BJ (cell line): ENCODE measurements at regions not wholly inside any gene's neighbourhood (a gene's known extent, or its start where the extent isn't known, plus 50 kb on each side); places are given as distances from the start of the nearest gene placed in this dataset.

Experiments
- CTCF ChIA-PET: fragments of 350-600 bp; formaldehyde crosslinking; extraction: SDS; loops from one replicate; lab custom pipeline; 2021; ENCODE audit warnings: antibody characterized with exemption, inconsistent platforms; lab: Yijun Ruan, JAX
- POLR2A ChIA-PET: fragments of 300-600 bp; sonication (Branson Sonifier 250); formaldehyde crosslinking; extraction: SDS; loops from one replicate; lab custom pipeline; 2021; ENCODE audit warnings: antibody characterized with exemption; lab: Charles Lee
- DNase-seq: peaks from one replicate; pipeline ENCODE4 v3.0.0-alpha.2; 2011; ENCODE audit warnings: low read depth
- H3K27me3 ChIP-seq: 2 replicates; pipeline ENCODE4 v1.6.0; 2011; ENCODE audit warnings: low read length; ENCODE audit not compliant: control insufficient read depth, insufficient read depth
- H3K36me3 ChIP-seq: 2 replicates; pipeline ENCODE4 v1.5.1; 2011; ENCODE audit warnings: low read length; ENCODE audit not compliant: control insufficient read depth, insufficient read depth
- H3K4me3 ChIP-seq: 2 replicates; pipeline ENCODE4 v1.5.1; 2011; ENCODE audit warnings: low read depth, mild to moderate bottlenecking, control low read depth, low read length
- TF ChIP-seq, protein P1 (sequence below): IDR thresholded peaks from 2 replicates; pipeline ENCODE4 v1.5.1; 2011; ENCODE audit warnings: low read depth, mild to moderate bottlenecking, control low read depth, inconsistent platforms, low read length, moderate library complexity; ENCODE audit not compliant: insufficient read depth

- Histone ChIP-seq H3K4me3 (no peak overlapping the region), H3K27me3 (no peaks in the 10 kb centered on the region), H3K36me3 (no peaks in the 10 kb centered on the region)
- DNase-seq: no peak
- ChIA-PET CTCF (interaction anchor here (0.8 kb wide), 1 partner anchor 9 kb away, joined by 3 read pairs; no protein-coding TSS in a partner anchor), POLR2A (no interaction called here)
- TF ChIP-seq, protein P1, sequence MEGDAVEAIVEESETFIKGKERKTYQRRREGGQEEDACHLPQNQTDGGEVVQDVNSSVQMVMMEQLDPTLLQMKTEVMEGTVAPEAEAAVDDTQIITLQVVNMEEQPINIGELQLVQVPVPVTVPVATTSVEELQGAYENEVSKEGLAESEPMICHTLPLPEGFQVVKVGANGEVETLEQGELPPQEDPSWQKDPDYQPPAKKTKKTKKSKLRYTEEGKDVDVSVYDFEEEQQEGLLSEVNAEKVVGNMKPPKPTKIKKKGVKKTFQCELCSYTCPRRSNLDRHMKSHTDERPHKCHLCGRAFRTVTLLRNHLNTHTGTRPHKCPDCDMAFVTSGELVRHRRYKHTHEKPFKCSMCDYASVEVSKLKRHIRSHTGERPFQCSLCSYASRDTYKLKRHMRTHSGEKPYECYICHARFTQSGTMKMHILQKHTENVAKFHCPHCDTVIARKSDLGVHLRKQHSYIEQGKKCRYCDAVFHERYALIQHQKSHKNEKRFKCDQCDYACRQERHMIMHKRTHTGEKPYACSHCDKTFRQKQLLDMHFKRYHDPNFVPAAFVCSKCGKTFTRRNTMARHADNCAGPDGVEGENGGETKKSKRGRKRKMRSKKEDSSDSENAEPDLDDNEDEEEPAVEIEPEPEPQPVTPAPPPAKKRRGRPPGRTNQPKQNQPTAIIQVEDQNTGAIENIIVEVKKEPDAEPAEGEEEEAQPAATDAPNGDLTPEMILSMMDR: no peak
These were observed 310.7 kb upstream of the DPPA4 start for GRCh38 chr3:109648027-109648426.

GRCh38 chr3:109656225-109656624 lies 318.9 kb upstream of the DPPA4 start:
- POLR2A ChIA-PET: no interaction called here
- CTCF ChIA-PET: interaction anchor here (0.9 to 1.2 kb wide), 2 partner anchors 8 to 13 kb away, joined by 3 read pairs; no protein-coding TSS in a partner anchor

DNA sequence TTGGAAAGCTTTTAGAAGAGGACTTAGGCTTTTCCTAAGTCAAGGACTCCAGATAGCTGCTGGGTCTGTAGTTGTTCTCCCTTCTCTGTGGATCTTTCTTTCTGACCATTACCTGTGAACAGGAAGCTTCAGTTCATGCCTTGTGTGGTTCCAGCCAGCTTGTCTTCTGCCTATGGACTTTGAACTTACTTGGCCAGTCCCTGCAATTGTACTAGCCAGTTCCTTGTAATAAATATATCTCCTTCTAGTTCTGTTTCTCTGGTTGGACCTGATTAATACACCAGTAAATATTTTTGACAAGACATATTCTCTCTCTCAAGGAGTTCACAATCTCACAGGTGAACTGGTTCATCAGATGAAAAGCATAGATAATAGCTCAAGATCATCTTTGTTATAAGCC lies 341.3 kb upstream of the DPPA4 start:
- DNase-seq: no peak
- ChIA-PET POLR2A (no interaction called here), CTCF (no interaction called here)
- no peaks in the 10 kb centered on the region for H3K36me3 ChIP-seq
- H3K27me3 ChIP-seq: no peaks in the 10 kb centered on the region
- H3K4me3 ChIP-seq: no peak overlapping the region
- TF ChIP-seq, protein P1: no peak

More at GRCh38 chr3:109656225-109656624, 318.9 kb upstream of the DPPA4 start:
- no peak for DNase-seq
- TF ChIP-seq, protein P1: no peak
- Histone ChIP-seq H3K36me3 (no peaks in the 10 kb centered on the region), H3K4me3 (no peak overlapping the region), H3K27me3 (no peaks in the 10 kb centered on the region)

- POLR2A ChIA-PET: no interaction called here
- DNase-seq: no peak
- H3K27me3 ChIP-seq: no peaks in the 10 kb centered on the region
- TF ChIP-seq, protein P1: no peak
- CTCF ChIA-PET: interaction anchor here (0.6 kb wide), 1 partner anchor 846 kb away, joined by 3 read pairs; no protein-coding TSS in a partner anchor
- H3K36me3 ChIP-seq: no peaks in the 10 kb centered on the region
- H3K4me3 ChIP-seq: no peak overlapping the region
These were observed 342.3 kb upstream of the DPPA4 start for GRCh38 chr3:109679664-109680063.

DNA sequence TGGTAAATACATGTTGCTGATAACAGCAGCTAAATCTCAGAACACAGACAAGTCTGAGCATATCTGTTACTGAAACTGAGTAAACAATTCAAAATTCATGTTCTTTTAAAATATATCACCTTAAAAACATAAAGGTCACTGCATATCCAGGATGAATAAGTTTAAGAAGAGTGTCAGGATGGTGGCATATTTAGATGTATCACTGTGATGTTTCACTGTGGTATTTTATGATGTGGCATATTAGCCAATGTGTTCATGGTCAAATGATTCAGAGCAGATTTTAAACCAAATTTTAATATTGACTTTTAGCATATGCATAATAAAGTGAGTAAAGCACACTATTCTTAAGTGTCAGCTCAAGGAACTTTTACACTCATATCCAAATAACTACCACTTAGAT lies 346.4 kb upstream of the DPPA4 start:
- no peaks in the 10 kb centered on the region for H3K27me3 ChIP-seq
- ChIA-PET POLR2A (no interaction called here), CTCF (no interaction called here)
- no peaks in the 10 kb centered on the region for H3K36me3 ChIP-seq
- no peak for DNase-seq
- TF ChIP-seq, protein P1: no peak
- H3K4me3 ChIP-seq: no peak overlapping the region
